Fibroblast of peridontal ligament (primary cell): ENCODE measurements at regions not wholly inside any gene's neighbourhood (a gene's known extent, or its start where the extent isn't known, plus 50 kb on each side); places are given as distances from the start of the nearest gene placed in this dataset.
"Not testable (repeated sequence)": the region's sequence is repeated elsewhere in the genome, so short reads cannot be mapped to it uniquely, and the experiment has no call there.

Source experiments
- DNase-seq: peaks from one replicate; pipeline ENCODE4 v3.0.0-alpha.2; 2010; ENCODE audit errors: extremely low read depth

DNA sequence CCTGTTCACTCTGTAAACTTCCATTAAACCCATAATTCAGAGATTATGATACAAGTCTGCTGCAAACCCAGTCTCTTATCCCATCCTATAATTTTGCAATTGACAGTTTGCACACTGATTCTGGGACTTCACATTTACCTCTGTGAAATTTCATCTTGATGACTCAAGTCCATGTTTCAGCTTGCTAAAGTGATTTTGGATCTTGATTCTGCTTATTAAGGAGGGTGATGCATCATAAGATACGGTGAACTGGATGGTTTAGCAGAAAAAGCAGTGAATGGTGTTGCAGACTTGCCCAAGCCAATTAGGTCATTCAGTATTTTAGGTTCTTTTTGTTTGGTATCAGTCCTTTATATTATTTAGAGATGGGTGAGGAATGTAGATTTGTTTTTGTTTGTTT, 125.5 kb upstream of the PODXL start:
- DNase-seq = no peak

GRCh38 chr7:131679071-131679470, 122.6 kb upstream of the PODXL start:
- DNase-seq = not testable (repeated sequence)

GRCh38 chr7:131676850-131677249, 120.4 kb upstream of the PODXL start:
- DNase-seq = not testable (repeated sequence)

DNA sequence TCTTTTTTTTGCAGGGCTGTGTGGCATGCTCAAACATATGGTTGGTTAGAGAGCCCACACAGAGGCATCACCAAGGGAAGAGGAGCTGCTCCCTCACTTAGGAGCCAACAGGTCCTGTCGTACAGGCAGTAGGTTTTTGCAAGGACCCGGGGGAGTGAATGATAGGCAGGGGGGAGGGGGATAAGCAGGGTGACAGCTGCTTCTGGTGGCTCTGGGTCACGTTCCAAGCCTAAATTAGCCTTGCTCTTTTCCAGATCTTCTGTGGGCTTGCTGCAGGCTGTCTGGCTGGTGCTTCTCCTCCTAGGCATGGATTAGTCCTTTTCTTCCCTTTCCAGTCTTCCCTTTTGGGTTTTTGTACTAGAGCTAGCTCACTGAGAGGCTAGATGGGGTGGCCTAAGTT, 117.7 kb upstream of the PODXL start:
- DNase-seq = no peak

DNA sequence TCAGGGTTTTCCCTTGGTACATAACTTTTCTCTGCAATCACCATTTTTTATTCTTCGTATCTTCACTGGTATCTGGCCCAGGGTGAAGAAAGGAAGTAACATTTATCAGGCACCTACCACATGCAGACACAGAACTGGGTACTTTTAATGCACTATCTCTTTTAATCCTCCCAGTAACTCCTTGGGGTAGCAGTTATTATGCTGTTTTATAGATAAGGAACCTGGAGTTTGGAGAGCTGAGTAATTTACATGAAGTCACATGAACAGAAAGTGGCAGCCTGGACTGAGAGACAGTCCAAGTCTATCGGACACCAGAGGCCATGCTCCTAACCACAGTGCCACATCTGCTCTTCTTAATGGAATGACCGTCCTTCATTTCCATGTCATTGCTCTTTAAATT, 117.1 kb upstream of the PODXL start:
- DNase-seq = no peak

GRCh38 chr7:131670406-131670805, 114.0 kb upstream of the PODXL start:
- no peak for DNase-seq

DNA sequence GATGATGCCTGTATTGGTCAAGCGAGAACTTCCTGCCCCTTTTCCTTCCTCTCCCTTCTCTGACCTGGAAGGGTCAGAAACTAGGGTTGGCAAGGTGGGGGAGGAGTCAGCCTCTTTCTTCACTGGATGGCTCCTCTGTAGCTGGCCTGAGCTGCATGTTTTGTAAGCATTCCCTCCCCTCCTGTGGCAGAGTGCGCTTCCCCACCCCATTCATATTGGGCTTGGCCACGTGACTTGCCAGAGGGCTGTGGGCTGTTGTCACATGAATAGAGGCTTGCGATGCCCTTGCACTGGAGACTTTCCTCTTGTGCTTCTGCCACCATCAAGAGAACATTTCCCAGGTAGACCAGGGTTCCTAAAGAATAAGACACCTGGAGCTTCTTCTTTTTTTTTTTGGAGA, 111.3 kb upstream of the PODXL start:
- DNase-seq = no peak

DNA sequence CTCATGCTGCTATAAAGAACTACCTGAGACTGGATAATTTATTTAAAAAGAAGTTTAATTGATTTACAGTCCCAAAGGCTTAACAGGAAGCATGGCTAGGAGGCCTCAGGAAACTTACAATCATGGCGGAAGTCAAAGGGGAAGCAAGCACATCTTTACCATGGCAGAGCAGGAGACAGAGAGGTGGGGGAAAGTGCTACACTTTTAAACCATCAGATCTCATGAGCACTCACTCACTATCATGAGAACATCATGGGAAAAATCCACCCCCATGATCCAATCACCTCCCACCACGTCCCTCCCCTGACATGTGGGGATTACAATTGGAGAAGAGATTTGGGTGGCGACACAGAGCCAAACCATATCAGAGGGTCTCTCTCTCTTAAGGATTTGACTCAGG, 108.6 kb upstream of the PODXL start:
- no peak for DNase-seq

DNA sequence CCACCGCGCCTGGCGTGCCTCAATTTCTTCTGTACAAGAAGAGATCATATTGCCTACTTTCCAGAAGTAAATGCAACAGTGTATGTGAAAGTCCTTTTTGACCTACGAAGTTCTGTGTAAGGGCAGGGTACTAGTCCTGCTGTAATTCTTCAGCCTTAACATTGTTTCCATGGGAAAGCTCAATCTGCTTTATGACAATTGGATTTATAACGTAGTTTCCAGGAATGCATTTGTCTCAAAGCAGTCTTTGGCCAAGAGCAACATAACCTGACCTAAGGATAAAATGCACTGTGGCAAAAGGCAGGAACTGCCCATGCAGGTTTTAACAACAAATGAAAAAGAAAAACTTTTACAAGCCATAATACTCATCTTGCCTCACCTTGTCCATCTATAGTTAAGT, 108.1 kb upstream of the PODXL start:
- no peak for DNase-seq

GRCh38 chr7:131662301-131662873, 106.0 kb upstream of the PODXL start:
- not testable (repeated sequence) for DNase-seq

DNA sequence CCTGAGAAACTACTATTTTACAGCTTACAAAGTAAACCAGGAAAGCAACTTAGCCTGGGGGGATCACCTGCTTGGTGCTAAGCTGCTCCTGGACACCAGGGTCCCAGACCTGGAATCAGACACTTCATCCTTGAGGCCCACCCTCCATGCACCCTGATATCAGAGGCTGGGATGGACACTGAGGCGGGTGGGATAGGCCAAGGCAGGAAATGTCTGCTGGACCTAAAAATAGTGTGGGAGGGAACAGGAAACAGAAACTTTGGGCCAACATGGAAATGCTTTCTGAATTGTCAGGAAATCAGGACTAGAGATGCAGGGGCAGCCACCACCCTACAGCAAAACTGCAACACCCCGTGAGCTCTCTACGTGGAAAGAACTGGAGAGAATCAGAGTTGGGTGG, 101.5 kb upstream of the PODXL start:
- DNase-seq = no peak

DNA sequence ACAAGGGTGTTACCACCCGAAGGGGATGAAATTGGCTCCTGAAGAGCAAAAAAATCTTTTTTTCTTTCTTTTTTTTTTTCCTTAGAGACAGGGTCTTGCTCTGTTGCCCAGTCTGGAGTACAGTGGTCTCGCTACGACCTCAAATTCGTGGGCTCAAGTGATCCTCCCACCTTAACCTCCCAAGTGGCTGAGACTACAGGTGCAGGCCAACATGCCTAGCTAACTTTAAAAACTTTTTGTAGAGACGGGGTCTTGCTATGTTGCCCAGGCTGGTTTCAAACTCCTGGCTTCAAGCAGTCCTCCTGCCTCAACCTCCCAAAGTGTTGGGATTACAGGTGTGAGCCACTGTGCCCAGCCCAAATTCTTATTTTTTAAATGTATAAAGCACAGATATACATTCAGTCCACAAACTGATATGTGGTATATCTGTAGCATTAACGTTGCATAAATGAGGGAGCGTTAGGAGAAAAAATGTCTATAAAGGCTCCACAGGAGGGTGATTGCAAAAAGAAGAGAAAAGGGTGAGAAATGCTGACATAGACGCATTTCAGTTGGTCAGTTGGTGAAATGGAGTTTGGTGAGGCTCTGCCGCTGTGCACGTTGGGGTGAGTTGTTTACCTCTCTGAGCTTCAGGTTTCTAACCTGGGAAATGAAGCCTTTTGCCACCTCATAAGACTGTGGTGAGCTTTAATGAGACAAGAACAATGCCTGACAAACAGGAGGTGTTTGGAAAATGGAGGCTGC, 100.7 kb upstream of the PODXL start:
- DNase-seq = no peak

DNA sequence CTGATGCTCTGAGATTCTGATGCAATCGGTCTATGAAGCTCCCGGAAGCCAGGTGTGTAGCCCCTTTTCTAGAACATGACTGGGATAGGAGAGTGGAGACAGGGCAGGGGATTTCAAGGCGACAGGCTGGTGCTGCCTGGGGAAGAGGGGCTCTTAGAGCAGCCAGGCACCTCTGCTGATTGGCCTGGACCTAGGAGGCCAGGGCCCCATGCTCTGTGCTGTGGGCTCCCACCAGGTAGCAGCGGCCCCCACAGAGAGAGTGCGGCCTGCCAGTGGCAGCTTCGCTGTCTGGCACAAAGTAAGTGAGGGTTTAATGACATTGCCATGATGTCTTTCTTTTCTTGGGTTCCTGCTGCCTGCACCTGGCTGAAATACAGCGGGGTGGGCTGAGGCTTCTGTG, 99.4 kb upstream of the PODXL start:
- DNase-seq = no peak

- DNase-seq = no peak
Measured at GRCh38 chr7:131655447-131655846, 99.0 kb upstream of the PODXL start.

GRCh38 chr7:131654668-131655326, 98.4 kb upstream of the PODXL start:
- DNase-seq = peak; percentile 66

GRCh38 chr7:131654249-131654558, 97.8 kb upstream of the PODXL start:
- DNase-seq = no peak

DNA sequence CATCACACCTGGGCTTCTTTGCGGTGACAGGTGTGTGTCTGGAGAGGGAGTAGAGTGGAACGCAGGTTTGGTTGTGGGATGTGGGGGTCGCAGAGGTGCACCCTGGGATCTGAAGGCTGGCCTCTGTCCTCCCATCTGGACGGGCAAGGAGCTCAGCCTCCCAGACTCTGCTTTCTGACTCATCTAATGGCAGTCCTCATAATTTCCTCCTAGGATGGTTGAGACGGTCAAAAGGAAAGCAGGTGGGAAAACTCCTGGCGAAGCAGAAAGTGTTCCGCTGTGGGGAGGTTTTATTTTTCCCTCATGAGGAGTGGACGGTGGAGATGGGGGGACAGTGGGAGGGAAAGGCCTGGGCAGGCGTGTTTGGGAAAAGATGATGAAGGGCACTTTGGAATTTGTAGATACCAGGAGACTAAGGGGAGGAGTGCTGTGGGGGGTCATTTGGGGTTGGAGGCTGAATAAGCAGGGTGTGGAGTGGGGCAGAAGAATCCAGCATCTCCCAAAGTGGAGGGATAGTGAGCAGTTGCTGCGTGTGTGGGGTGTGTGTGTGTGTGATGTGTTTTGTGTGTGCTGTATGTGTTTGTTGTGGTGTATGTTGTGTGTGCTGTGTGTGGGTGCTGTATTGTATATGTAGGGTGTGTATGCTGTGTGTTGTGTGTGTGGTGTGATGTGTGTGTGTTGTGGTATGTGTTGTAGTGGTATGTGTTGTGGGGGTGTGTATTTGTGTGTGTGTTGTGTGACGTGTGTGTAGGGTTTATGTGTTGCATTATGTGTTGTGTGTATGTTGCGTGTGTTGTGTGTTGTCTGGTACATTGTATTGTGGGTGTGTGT, 97.2 kb upstream of the PODXL start:
- no peak for DNase-seq

DNA sequence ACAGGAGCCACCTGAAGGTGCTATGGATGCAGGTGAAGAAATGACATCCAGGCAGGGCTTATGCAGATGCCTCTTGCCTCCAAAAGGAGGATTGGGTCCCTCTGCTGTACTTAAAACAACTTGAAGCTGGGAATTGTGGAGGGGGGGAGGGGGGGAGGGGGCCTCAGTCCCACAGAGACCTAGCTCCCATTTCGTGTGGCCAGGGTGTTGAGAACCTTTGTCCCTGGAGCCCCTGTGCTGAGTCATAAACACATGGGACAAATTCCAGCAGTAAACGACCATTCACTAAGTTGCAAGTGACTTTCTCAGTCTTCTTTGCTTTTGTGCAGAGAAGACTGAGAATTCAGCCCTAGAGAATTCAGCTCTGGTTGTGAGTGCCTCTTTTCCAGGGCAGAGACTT, 96.5 kb upstream of the PODXL start:
- DNase-seq = no peak

DNA sequence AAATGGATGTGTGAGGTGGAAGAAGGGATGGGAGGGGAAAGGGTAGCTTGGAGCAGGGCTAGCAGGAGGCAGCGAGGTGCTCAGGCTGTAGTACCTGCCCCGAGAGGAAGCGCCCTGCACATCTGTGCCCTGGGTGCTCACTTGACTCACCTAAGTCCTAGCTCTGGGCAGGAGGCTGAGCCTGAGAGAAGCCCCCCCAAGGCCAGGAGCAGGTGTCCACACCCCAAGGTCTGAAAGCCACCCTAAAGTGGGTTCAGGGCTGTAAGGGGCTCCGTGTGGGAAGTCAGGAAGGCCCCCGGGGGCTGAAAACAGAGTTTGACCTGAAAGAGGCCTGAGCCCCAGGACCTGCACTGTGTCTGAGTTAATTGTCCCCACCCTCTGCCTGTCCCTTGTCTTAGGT, 95.8 kb upstream of the PODXL start:
- DNase-seq = no peak

- DNase-seq = no peak
Measured at GRCh38 chr7:131649879-131650278, 93.5 kb upstream of the PODXL start.

DNA sequence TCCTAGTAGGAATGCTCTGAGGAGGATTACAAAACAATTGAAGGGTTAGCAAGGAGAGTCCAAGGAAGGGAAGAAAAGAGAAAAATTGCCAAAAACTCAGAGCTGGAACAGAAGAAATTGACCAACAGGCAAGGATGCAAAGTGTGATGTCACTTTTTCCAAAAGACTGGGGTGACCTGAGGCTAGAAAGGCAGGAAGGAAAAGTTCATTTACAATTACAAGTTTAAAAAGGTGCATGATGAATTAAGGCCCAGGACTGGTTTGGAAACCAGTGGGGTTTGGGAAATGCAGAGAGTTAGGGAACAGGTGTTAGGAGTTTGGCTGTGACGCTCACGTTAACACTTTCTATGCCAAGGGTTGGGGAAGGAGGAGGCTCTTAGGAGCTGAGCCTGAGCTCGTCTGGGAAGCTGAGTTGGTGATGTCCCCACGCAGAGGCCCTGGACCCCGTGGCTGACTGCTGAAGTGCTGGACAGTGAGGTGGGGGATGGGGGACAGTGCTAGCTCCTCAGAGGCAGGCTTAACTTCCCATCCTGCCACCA, 92.6 kb upstream of the PODXL start:
- DNase-seq = no peak

DNA sequence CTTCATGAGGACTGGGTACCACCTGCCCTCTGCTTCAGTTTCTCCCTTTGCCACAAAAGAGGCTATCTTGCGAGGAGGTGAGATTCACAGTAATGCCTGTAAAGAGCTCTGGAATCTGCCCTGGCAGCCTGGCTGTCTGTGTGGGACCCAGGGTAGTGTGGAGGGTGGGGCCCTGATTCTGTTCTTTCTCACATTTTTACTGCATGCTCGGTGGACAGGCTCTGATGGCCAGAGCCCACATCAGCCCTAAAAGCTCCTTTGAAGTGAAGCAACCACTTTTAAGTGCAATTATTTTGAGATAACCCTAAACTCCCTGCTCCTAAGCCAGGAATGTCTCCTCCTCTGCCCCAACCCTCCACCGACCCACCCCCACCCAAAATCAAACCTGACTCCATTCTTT, 92.1 kb upstream of the PODXL start:
- DNase-seq = no peak
